DND-41 (cell line): ENCODE measurements at regions not wholly inside any gene's neighbourhood (a gene's known extent, or its start where the extent isn't known, plus 50 kb on each side); places are given as distances from the start of the nearest gene placed in this dataset.

ENCODE experiments used
- EZH2 ChIP-seq: IDR thresholded peaks from 3 replicates; pipeline ENCODE4 v1.6.1; 2012; ENCODE audit warnings: borderline replicate concordance, low read depth, mild to moderate bottlenecking, moderate library complexity, low read length, inconsistent platforms; ENCODE audit not compliant: severe bottlenecking
- TF ChIP-seq, protein P1 (sequence below): IDR thresholded peaks from 2 replicates; pipeline ENCODE4 v1.5.1; 2012; ENCODE audit warnings: borderline replicate concordance, low read length, moderate library complexity, mild to moderate bottlenecking; ENCODE audit not compliant: poor library complexity, severe bottlenecking; ENCODE audit errors: extremely low read depth

DNA sequence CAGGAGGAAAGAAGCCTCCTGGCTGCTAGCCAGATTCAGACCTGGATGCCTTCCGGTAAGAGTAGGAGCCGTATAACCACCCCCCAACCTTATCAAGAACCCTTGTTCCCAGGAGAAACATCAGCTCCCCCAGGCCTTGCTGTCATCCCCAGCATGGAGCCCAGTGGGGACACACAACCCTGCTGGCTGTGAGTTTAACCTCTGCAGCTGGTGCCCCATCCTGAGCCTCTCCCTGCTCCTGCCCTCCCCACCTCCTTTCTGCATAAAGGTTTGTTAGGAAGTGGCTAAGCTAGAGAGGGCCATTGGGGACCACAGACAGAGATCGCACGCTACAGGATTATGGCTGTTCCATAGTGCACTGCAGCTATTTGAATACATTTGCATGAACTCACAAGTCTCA, 55.5 kb upstream of the RPL38 start:
- no peak for TF ChIP-seq EZH2
- TF ChIP-seq, protein P1, sequence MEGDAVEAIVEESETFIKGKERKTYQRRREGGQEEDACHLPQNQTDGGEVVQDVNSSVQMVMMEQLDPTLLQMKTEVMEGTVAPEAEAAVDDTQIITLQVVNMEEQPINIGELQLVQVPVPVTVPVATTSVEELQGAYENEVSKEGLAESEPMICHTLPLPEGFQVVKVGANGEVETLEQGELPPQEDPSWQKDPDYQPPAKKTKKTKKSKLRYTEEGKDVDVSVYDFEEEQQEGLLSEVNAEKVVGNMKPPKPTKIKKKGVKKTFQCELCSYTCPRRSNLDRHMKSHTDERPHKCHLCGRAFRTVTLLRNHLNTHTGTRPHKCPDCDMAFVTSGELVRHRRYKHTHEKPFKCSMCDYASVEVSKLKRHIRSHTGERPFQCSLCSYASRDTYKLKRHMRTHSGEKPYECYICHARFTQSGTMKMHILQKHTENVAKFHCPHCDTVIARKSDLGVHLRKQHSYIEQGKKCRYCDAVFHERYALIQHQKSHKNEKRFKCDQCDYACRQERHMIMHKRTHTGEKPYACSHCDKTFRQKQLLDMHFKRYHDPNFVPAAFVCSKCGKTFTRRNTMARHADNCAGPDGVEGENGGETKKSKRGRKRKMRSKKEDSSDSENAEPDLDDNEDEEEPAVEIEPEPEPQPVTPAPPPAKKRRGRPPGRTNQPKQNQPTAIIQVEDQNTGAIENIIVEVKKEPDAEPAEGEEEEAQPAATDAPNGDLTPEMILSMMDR, result no peak
